Inferior parietal cortex (tissue), 1 donor: ENCODE measurements at regions not wholly inside any gene's neighbourhood (a gene's known extent, or its start where the extent isn't known, plus 50 kb on each side); places are given as distances from the start of the nearest gene placed in this dataset.

ENCODE experiments used
- DNase-seq: peaks from one replicate; pipeline ENCODE4 v3.0.0-alpha.2; 2016; ENCODE audit errors: extremely low spot score

- DNase-seq: no peak
Measured at GRCh38 chr6:152905551-152906299, 77.1 kb downstream of the FBXO5 start.

- DNase-seq: no peak
Measured at GRCh38 chr6:152909241-152909640, 73.6 kb downstream of the FBXO5 start.

- DNase-seq: no peak
Measured at GRCh38 chr6:152916035-152916434, 66.8 kb downstream of the FBXO5 start.

GRCh38 chr6:152918991-152919390 is 63.9 kb downstream of the FBXO5 start:
- no peak for DNase-seq

- DNase-seq: no peak
Measured at GRCh38 chr6:152920016-152920415, 62.8 kb downstream of the FBXO5 start.
